H9 (cell line): ENCODE measurements at regions not wholly inside any gene's neighbourhood (a gene's known extent, or its start where the extent isn't known, plus 50 kb on each side); places are given as distances from the start of the nearest gene placed in this dataset.

ENCODE experiments used
- DNase-seq: peaks from one replicate; pipeline ENCODE4 v3.0.0-alpha.2; 2017
- H2AFZ ChIP-seq: one replicate; pipeline ENCODE4 v1.6.1; 2013; ENCODE audit warnings: mild to moderate bottlenecking, low read length, control low read depth, moderate library complexity
- H2AK5ac ChIP-seq: 2 replicates; pipeline ENCODE4 v1.6.1; 2013; ENCODE audit warnings: low read length, control low read depth, mixed read lengths; ENCODE audit not compliant: insufficient read length
- H2BK120ac ChIP-seq: one replicate; pipeline ENCODE4 v1.6.1; 2013; ENCODE audit warnings: low read depth, mild to moderate bottlenecking, low read length, control low read depth, inconsistent platforms; ENCODE audit not compliant: poor library complexity, severe bottlenecking
- H2BK12ac ChIP-seq: 2 replicates; pipeline ENCODE4 v1.6.1; 2013; ENCODE audit warnings: low read length, control low read depth, mixed read lengths, low read depth; ENCODE audit not compliant: insufficient read length
- H2BK15ac ChIP-seq: 2 replicates; pipeline ENCODE4 v1.6.1; 2013; ENCODE audit warnings: low read depth, low read length, control low read depth
- H2BK20ac ChIP-seq: one replicate; pipeline ENCODE4 v1.6.1; 2013; ENCODE audit warnings: low read depth, mild to moderate bottlenecking, low read length, control low read depth, inconsistent platforms; ENCODE audit not compliant: poor library complexity, severe bottlenecking
- H2BK5ac ChIP-seq: 2 replicates; pipeline ENCODE4 v1.6.1; 2013; ENCODE audit warnings: low read length, control low read depth, mixed read lengths; ENCODE audit not compliant: insufficient read length
- H3K14ac ChIP-seq: 2 replicates; pipeline ENCODE4 v1.6.1; 2013; ENCODE audit warnings: low read length, control low read depth; ENCODE audit not compliant: insufficient read depth
- H3K18ac ChIP-seq: 2 replicates; pipeline ENCODE4 v1.6.1; 2013; ENCODE audit warnings: low read depth, mild to moderate bottlenecking, mixed read lengths, low read length, control low read depth; ENCODE audit not compliant: insufficient read length
- H3K23ac ChIP-seq: 2 replicates; pipeline ENCODE4 v1.6.1; 2013; ENCODE audit warnings: low read length, control low read depth, mixed read lengths, low read depth; ENCODE audit not compliant: insufficient read length
- H3K23me2 ChIP-seq: 2 replicates; pipeline ENCODE4 v1.6.1; 2013; ENCODE audit warnings: low read depth, mild to moderate bottlenecking, mixed read lengths, low read length, control low read depth; ENCODE audit not compliant: insufficient read length, poor library complexity, severe bottlenecking
- H3K27ac ChIP-seq: 2 replicates; pipeline ENCODE4 v1.5.1; 2013; ENCODE audit warnings: low read length, control low read depth, mixed read lengths, low read depth; ENCODE audit not compliant: insufficient read length
- H3K27me3 ChIP-seq: 2 replicates; pipeline ENCODE4 v1.6.1; 2013; ENCODE audit warnings: low read length, control low read depth, inconsistent platforms; ENCODE audit not compliant: insufficient read depth
- H3K4ac ChIP-seq: 2 replicates; pipeline ENCODE4 v1.6.1; 2013; ENCODE audit warnings: low read depth, mild to moderate bottlenecking, control low read depth, inconsistent platforms, low read length, moderate library complexity
- H3K4me1 ChIP-seq: 2 replicates; pipeline ENCODE4 v1.6.1; 2013; ENCODE audit warnings: low read length, control low read depth, inconsistent platforms; ENCODE audit not compliant: insufficient read depth
- H3K4me2 ChIP-seq: 2 replicates; pipeline ENCODE4 v1.6.1; 2013; ENCODE audit warnings: low read length, control low read depth, mixed read lengths; ENCODE audit not compliant: insufficient read length, insufficient read depth
- H3K56ac ChIP-seq: 2 replicates; pipeline ENCODE4 v1.6.1; 2013; ENCODE audit warnings: low read depth, mild to moderate bottlenecking, mixed read lengths, low read length, control low read depth; ENCODE audit not compliant: insufficient read length
- H3K79me1 ChIP-seq: 2 replicates; pipeline ENCODE4 v1.6.1; 2013; ENCODE audit warnings: low read depth, mild to moderate bottlenecking, moderate library complexity, low read length, control low read depth, inconsistent platforms; ENCODE audit not compliant: insufficient read depth, poor library complexity, severe bottlenecking
- H3K79me2 ChIP-seq: 2 replicates; pipeline ENCODE4 v1.6.1; 2013; ENCODE audit warnings: low read length, control low read depth, inconsistent platforms; ENCODE audit not compliant: insufficient read depth
- H3K9ac ChIP-seq: 2 replicates; pipeline ENCODE4 v1.6.1; 2013; ENCODE audit warnings: low read length, control low read depth, mixed read lengths; ENCODE audit not compliant: insufficient read length; ENCODE audit errors: extremely low read depth
- H3K9me3 ChIP-seq: one replicate; pipeline ENCODE4 v1.6.1; 2013; ENCODE audit warnings: low read depth, low read length, inconsistent platforms; ENCODE audit not compliant: control insufficient read depth
- H3T11ph ChIP-seq: one replicate; pipeline ENCODE4 v1.6.1; 2013; ENCODE audit warnings: mild to moderate bottlenecking, low read length, control low read depth, inconsistent platforms
- H4K20me1 ChIP-seq: one replicate; pipeline ENCODE4 v1.6.1; 2013; ENCODE audit not compliant: control insufficient read depth, insufficient read length, insufficient read depth
- H4K5ac ChIP-seq: 2 replicates; pipeline ENCODE4 v1.6.1; 2013; ENCODE audit warnings: low read depth, mild to moderate bottlenecking, mixed read lengths, low read length, control low read depth; ENCODE audit not compliant: insufficient read length
- H4K8ac ChIP-seq: replicated peaks from 2 replicates; pipeline ENCODE4 v1.6.1; 2013; ENCODE audit warnings: low read length, control low read depth, mixed read lengths, low read depth; ENCODE audit not compliant: insufficient read length
- H4K91ac ChIP-seq: 2 replicates; pipeline ENCODE4 v1.6.1; 2013; ENCODE audit warnings: low read depth, mild to moderate bottlenecking, moderate library complexity, mixed read lengths, low read length, control low read depth; ENCODE audit not compliant: insufficient read length
- H3K27ac Mint-ChIP-seq, 3 experiments: 2 replicates in 2 of 3; 3 replicates in 1 of 3; pipeline ENCODE4 v1.8.0; 2020 to 2021; ENCODE audit warnings: mixed read lengths in 3 of 3, mild to moderate bottlenecking in 1 of 3, moderate library complexity in 1 of 3
- H3K27me3 Mint-ChIP-seq: 2 replicates; pipeline ENCODE4 v1.8.0; 2021; ENCODE audit warnings: low read depth, mild to moderate bottlenecking, moderate library complexity, mixed read lengths
- H3K36me3 Mint-ChIP-seq, 3 experiments: 2 replicates in 2 of 3; 3 replicates in 1 of 3; pipeline ENCODE4 v1.8.0; 2020 to 2021; ENCODE audit warnings: low read depth in 3 of 3, mixed read lengths in 3 of 3; ENCODE audit not compliant: insufficient read depth in 1 of 3
- H3K4me1 Mint-ChIP-seq, 2 experiments: 2 replicates each; pipeline ENCODE4 v1.8.0; 2020; ENCODE audit warnings: mixed read lengths in 2 of 2
- H3K4me3 Mint-ChIP-seq, 2 experiments: 2 replicates in 1 of 2; 3 replicates in 1 of 2; pipeline ENCODE4 v1.8.0; 2020 to 2021; ENCODE audit warnings: mild to moderate bottlenecking in 2 of 2, mixed read lengths in 2 of 2, moderate library complexity in 1 of 2
- H3K9me3 Mint-ChIP-seq, 2 experiments: 2 replicates in 1 of 2; 3 replicates in 1 of 2; pipeline ENCODE4 v1.8.0; 2020; ENCODE audit warnings: mild to moderate bottlenecking in 2 of 2, mixed read lengths in 2 of 2, moderate library complexity in 1 of 2
- WGBS: extraction: QIAGEN DNeasy Blood & Tissue Kit; methylation state at CpG from one replicate; pipeline ENCODE4 v1.1.7; 2013; ENCODE audit warnings: missing lambda C conversion rate, low lambda C conversion rate, mixed read lengths; ENCODE audit not compliant: insufficient read length; ENCODE audit errors: extremely low coverage; 5-methylcytosine and 5-hydroxymethylcytosine counted together
- TF ChIP-seq, protein P1 (sequence below): fragments of 200-600 bp; sonication (generic); conservative IDR thresholded peaks from 3 replicates; pipeline ENCODE4 v1.8.0; 2021; ENCODE audit warnings: antibody characterized with exemption, mild to moderate bottlenecking

DNA sequence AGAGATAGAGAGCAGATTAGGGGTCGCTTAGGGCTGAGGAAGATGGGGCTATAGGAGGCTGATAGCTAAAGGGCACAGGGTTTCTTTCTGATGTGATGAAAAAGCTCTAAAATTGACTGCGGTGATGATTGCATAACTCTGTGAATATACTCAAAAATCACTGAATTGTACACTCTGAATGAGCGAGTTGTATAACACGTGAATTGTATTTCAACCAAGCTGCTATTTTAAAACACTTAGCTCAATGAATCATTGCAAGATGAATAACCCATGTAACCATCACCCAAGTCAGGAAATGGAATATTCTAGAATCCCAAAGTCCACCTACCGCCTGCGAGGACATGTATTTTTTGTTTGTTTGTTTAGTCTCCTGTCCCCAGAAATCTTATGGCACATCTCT, 60.1 kb upstream of the CCND2 start:
- Histone ChIP-seq H3K9ac (no peak overlapping the region), H3K4me2 (no peak overlapping the region), H3K23ac (no peak overlapping the region), H3K9me3 (no peaks in the 10 kb centered on the region), H3K27me3 (no peaks in the 10 kb centered on the region; the same call in 1 of the 2 replicates), H2BK15ac (no peak overlapping the region), H3K56ac (no peak overlapping the region), H2BK12ac (no peak overlapping the region), H3K14ac (no peak overlapping the region), H4K8ac (no peak overlapping the region), H4K5ac (no peak overlapping the region), H2AFZ (no peak overlapping the region), H2AK5ac (no peak overlapping the region), H3K79me1 (no peaks in the 10 kb centered on the region), H3T11ph (no peak overlapping the region), H2BK5ac (no peak overlapping the region), H3K27ac (no peak overlapping the region), H4K91ac (no peak overlapping the region), H3K18ac (no peak overlapping the region), H3K4me1 (no peaks in the 10 kb centered on the region), H3K23me2 (no peaks in the 10 kb centered on the region), H3K4ac (no peak overlapping the region), H2BK120ac (no peak overlapping the region), H3K79me2 (no peaks in the 10 kb centered on the region), H2BK20ac (no peak overlapping the region), H4K20me1 (no peaks in the 10 kb centered on the region)
- Mint-ChIP-seq H3K36me3 (no peaks in the 10 kb centered on the region), H3K27me3 (peaks cover 11% of the 10 kb centered on the region; the same call in 1 of the 2 replicates), H3K4me1 (peaks cover 5 to 6% of the 10 kb centered on the region in 2 experiments; a peak in 3 of 4 replicates), H3K9me3 (no peaks in the 10 kb centered on the region), H3K4me3 (no peak overlapping the region), H3K27ac (no peak overlapping the region)
- WGBS: no CpG with 5 or more reads among the region's 6 CpGs
- TF ChIP-seq, protein P1, sequence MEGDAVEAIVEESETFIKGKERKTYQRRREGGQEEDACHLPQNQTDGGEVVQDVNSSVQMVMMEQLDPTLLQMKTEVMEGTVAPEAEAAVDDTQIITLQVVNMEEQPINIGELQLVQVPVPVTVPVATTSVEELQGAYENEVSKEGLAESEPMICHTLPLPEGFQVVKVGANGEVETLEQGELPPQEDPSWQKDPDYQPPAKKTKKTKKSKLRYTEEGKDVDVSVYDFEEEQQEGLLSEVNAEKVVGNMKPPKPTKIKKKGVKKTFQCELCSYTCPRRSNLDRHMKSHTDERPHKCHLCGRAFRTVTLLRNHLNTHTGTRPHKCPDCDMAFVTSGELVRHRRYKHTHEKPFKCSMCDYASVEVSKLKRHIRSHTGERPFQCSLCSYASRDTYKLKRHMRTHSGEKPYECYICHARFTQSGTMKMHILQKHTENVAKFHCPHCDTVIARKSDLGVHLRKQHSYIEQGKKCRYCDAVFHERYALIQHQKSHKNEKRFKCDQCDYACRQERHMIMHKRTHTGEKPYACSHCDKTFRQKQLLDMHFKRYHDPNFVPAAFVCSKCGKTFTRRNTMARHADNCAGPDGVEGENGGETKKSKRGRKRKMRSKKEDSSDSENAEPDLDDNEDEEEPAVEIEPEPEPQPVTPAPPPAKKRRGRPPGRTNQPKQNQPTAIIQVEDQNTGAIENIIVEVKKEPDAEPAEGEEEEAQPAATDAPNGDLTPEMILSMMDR: no peak
- no peak for DNase-seq
